K562 (cell line): ENCODE measurements at regions not wholly inside any gene's neighbourhood (a gene's known extent, or its start where the extent isn't known, plus 50 kb on each side); places are given as distances from the start of the nearest gene placed in this dataset.

Source experiments
- ATAC-seq: fragments of 200-7000 bp; cut with Tn5 transposase; 3 replicates; pipeline ENCODE4 v1.9.1; 2020; ENCODE audit warnings: moderate library complexity
- BruUV-seq: library from RNA; stranded (reverse); fragments of 400-500 nt; replicated peaks from 2 replicates; lab custom pipeline; 2021; lab: Mats Ljungman, UMichigan
- CTCF ChIA-PET: fragments of 300-600 bp; formaldehyde crosslinking; extraction: SDS; loops from one replicate; lab custom pipeline; 2021; ENCODE audit warnings: low intra/inter-chr PET ratio; lab: Yijun Ruan, JAX
- POLR2A ChIA-PET: fragments of 300-600, 350-650 bp; sonication (Branson Sonifier 250); formaldehyde crosslinking; extraction: SDS; loops from one replicate; lab custom pipeline; 2021; ENCODE audit warnings: antibody characterized with exemption, inconsistent platforms; lab: Yijun Ruan, JAX
- DNase-seq, 4 experiments: peaks; one replicate each; pipeline versions ENCODE4 v3.0.0 to v3.0.0-alpha.2; 2011 to 2018; ENCODE audit warnings: low spot score in 3 of 4, mixed read lengths in 3 of 4; ENCODE audit errors: extremely low read depth in 1 of 4
- FAIRE-seq: peaks from 2 replicates; lab custom pipeline; 2011; peaks lifted over from hg19 to GRCh38; lab: Jason Lieb, UNC
- H2AFZ ChIP-seq: 2 replicates; pipeline ENCODE4 v1.6.0; 2011; ENCODE audit warnings: low read depth, low read length, control low read depth, inconsistent platforms
- H3K27ac ChIP-seq: fragments of 200-600 bp; 3 replicates; pipeline ENCODE4 v1.8.0; 2011; ENCODE audit warnings: low read depth, mild to moderate bottlenecking, control low read depth, inconsistent platforms, low read length, moderate library complexity, mixed read lengths; ENCODE audit errors: extremely low read depth
- H3K27me3 ChIP-seq, 2 experiments: fragments of 300-600 bp in 1 of 2; 2 replicates in 1 of 2; 3 replicates in 1 of 2; pipeline versions ENCODE4 v1.6.0 to v1.8.0; 2011; ENCODE audit warnings: inconsistent platforms in 2 of 2, low read length in 2 of 2, mild to moderate bottlenecking in 1 of 2, mixed read lengths in 1 of 2, moderate library complexity in 1 of 2; ENCODE audit not compliant: control insufficient read depth in 2 of 2, insufficient read depth in 2 of 2
- H3K36me3 ChIP-seq: fragments of 300-600 bp; 3 replicates; pipeline ENCODE4 v1.8.0; 2011; ENCODE audit warnings: mild to moderate bottlenecking, low read length, inconsistent platforms; ENCODE audit not compliant: control insufficient read depth, insufficient read depth
- H3K4me1 ChIP-seq, 2 experiments: fragments of 200-600 bp in 1 of 2; replicated peaks in 1 of 2; 2 replicates in 1 of 2; 3 replicates in 1 of 2; pipeline versions ENCODE4 v1.5.1 to v1.8.0; 2011; ENCODE audit warnings: inconsistent platforms in 2 of 2, low read length in 2 of 2, mild to moderate bottlenecking in 1 of 2, mixed read lengths in 1 of 2, moderate library complexity in 1 of 2; ENCODE audit not compliant: control insufficient read depth in 2 of 2, insufficient read depth in 2 of 2
- H3K4me2 ChIP-seq: 2 replicates; pipeline ENCODE4 v1.6.1; 2011; ENCODE audit warnings: low read length, control low read depth, inconsistent platforms, mixed read lengths; ENCODE audit not compliant: insufficient read depth
- H3K4me3 ChIP-seq: fragments of 200-600 bp; sonication (generic), shearing (Covaris generic); 2 replicates; pipeline ENCODE4 v1.5.1; 2016; ENCODE audit warnings: control low read depth, inconsistent platforms
- H3K79me2 ChIP-seq: fragments of 200-600 bp; 3 replicates; pipeline ENCODE4 v1.8.0; 2011; ENCODE audit warnings: low read length, inconsistent platforms; ENCODE audit not compliant: control insufficient read depth, insufficient read depth
- H3K9ac ChIP-seq, 2 experiments: 2 replicates each; pipeline versions ENCODE4 v1.6.0 to v1.6.1; 2011; ENCODE audit warnings: low read depth in 2 of 2, low read length in 2 of 2, control low read depth in 1 of 2, inconsistent platforms in 1 of 2, mild to moderate bottlenecking in 1 of 2, mixed read lengths in 1 of 2; ENCODE audit not compliant: insufficient read depth in 1 of 2
- H3K9me1 ChIP-seq: one replicate; pipeline ENCODE4 v1.6.0; 2011; ENCODE audit warnings: inconsistent platforms, mild to moderate bottlenecking, low read length, moderate library complexity; ENCODE audit not compliant: control insufficient read depth, insufficient read depth
- H3K9me3 ChIP-seq: replicated peaks from 2 replicates; pipeline ENCODE4 v1.5.1; 2011; ENCODE audit warnings: low read depth, low read length, inconsistent platforms; ENCODE audit not compliant: control insufficient read depth, insufficient read depth
- H4K20me1 ChIP-seq: replicated peaks from 2 replicates; pipeline ENCODE4 v1.6.1; 2011; ENCODE audit warnings: low read length, inconsistent platforms, mixed read lengths; ENCODE audit not compliant: control insufficient read depth, insufficient read depth
- FOXO4 ChIP-seq: fragments of 450-650 bp; formaldehyde crosslinking; IDR thresholded peaks from 2 replicates; pipeline ENCODE4 v1.4.0; 2020; ENCODE audit warnings: mild to moderate bottlenecking, moderate library complexity
- HMG20A ChIP-seq: fragments of 450-650 bp; formaldehyde crosslinking; conservative IDR thresholded peaks from 2 replicates; pipeline ENCODE4 v1.4.0; 2020; ENCODE audit warnings: mild to moderate bottlenecking, mixed read lengths
- HSF4 ChIP-seq: fragments of 250-450 bp; sonication (Bioruptor Pico); IDR thresholded peaks from 2 replicates; pipeline ENCODE4 v2.1.2; 2022; ENCODE audit warnings: mild to moderate bottlenecking, moderate library complexity, borderline replicate concordance
- JUND ChIP-seq, 2 experiments: IDR thresholded peaks; 2 replicates in 1 of 2; 3 replicates in 1 of 2; pipeline ENCODE4 v1.6.1; 2011; ENCODE audit warnings: borderline replicate concordance in 2 of 2, low read depth in 2 of 2, low read length in 2 of 2, improper control_type of control experiment in 1 of 2, missing biosample characterization in 1 of 2, missing genetic modification characterization in 1 of 2, missing genetic modification reagents in 1 of 2
- KLF10 ChIP-seq: fragments of 250-450 bp; sonication (Bioruptor Pico); IDR thresholded peaks from 2 replicates; pipeline ENCODE4 v1.6.1; 2021; ENCODE audit warnings: matching md5 sums
- KLF6 ChIP-seq: fragments of 250-450 bp; sonication (Bioruptor Pico); IDR thresholded peaks from 2 replicates; pipeline ENCODE4 v1.4.0; 2020; ENCODE audit warnings: mild to moderate bottlenecking, moderate library complexity, borderline replicate concordance
- MXI1 ChIP-seq: IDR thresholded peaks from 2 replicates; pipeline ENCODE4 v1.6.1; 2011; ENCODE audit warnings: low read depth, mild to moderate bottlenecking, improper control_type of control experiment, low read length
- NFXL1 ChIP-seq: fragments of 450-650 bp; formaldehyde crosslinking; IDR thresholded peaks from 2 replicates; pipeline ENCODE4 v1.4.0; 2021; ENCODE audit warnings: mild to moderate bottlenecking
- RBFOX2 ChIP-seq: fragments of 200-400 bp; formaldehyde crosslinking; IDR thresholded peaks from 2 replicates; pipeline ENCODE4 v1.6.1; 2017; ENCODE audit warnings: low read depth, mild to moderate bottlenecking, low read length, moderate library complexity
- RBM34 ChIP-seq: fragments of 200-400 bp; formaldehyde crosslinking; IDR thresholded peaks from 2 replicates; pipeline ENCODE4 v1.6.1; 2018; ENCODE audit warnings: low read length, borderline replicate concordance; ENCODE audit not compliant: insufficient read depth
- WHSC1 ChIP-seq: IDR thresholded peaks from one replicate; pipeline ENCODE4 v1.6.1; 2012; ENCODE audit warnings: low read length, control low read depth, inconsistent platforms
- ZBTB1 ChIP-seq: sonication (generic); formaldehyde crosslinking; IDR thresholded peaks from 2 replicates; pipeline ENCODE4 v1.8.1; 2023; ENCODE audit warnings: missing genetic modification reagents, low read depth, mild to moderate bottlenecking, borderline replicate concordance
- in situ Hi-C: fragments of 300-500 bp; cut with MboI; formaldehyde crosslinking; loops from 4 replicates; pipeline ENCODE4 v1.15.0; 2018; ENCODE audit warnings: inconsistent platforms, mixed read lengths
- intact Hi-C: fragments of 100-400 bp; cut with micrococcal nuclease; formaldehyde crosslinking; loops from 2 replicates; pipeline ENCODE4 v1.14.2; 2022
- TF ChIP-seq, protein P1 (sequence below): fragments of 450-650 bp; IDR thresholded peaks from 2 replicates; pipeline ENCODE4 v1.6.1; 2017; ENCODE audit warnings: antibody characterized with exemption, mild to moderate bottlenecking
- TF ChIP-seq, protein P2 (sequence below): fragments of 450-650 bp; IDR thresholded peaks from 2 replicates; pipeline ENCODE4 v1.6.1; 2018; ENCODE audit warnings: mild to moderate bottlenecking, low read depth; ENCODE audit not compliant: partially characterized antibody
- TF ChIP-seq, protein P3 (sequence below): fragments of 250-450 bp; sonication (Bioruptor Pico); IDR thresholded peaks from 2 replicates; pipeline ENCODE4 v1.5.1; 2021; ENCODE audit warnings: mild to moderate bottlenecking

DNA sequence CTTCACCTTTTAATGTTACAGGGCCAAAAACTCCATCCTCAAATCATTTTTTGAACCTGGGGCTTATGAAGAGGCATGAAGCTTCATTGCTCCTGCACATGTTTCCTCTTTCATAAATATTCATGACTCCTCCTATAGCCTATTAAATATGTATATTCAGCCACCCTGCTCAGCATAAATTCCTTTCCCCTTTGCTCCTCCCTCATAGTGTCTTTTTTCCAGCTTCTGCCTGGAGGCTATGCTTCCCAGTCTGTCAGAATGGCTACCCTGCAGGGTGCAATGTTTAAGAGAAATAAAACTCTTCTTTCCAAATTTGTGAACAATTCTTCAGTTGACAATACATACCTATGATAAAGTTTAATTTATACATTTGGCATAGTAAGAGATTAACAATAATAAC, 1082.9 kb upstream of the CDH18 start:
- peaks cover 3% of the 10 kb centered on the region for H3K9me3 ChIP-seq
- POLR2A ChIA-PET, result no interaction called here
- CTCF ChIA-PET, result no interaction called here
- TF ChIP-seq MXI1, result no peak
- no peak for TF ChIP-seq ZBTB1 (CRISPR knock-in tag)
- TF ChIP-seq, protein P1, sequence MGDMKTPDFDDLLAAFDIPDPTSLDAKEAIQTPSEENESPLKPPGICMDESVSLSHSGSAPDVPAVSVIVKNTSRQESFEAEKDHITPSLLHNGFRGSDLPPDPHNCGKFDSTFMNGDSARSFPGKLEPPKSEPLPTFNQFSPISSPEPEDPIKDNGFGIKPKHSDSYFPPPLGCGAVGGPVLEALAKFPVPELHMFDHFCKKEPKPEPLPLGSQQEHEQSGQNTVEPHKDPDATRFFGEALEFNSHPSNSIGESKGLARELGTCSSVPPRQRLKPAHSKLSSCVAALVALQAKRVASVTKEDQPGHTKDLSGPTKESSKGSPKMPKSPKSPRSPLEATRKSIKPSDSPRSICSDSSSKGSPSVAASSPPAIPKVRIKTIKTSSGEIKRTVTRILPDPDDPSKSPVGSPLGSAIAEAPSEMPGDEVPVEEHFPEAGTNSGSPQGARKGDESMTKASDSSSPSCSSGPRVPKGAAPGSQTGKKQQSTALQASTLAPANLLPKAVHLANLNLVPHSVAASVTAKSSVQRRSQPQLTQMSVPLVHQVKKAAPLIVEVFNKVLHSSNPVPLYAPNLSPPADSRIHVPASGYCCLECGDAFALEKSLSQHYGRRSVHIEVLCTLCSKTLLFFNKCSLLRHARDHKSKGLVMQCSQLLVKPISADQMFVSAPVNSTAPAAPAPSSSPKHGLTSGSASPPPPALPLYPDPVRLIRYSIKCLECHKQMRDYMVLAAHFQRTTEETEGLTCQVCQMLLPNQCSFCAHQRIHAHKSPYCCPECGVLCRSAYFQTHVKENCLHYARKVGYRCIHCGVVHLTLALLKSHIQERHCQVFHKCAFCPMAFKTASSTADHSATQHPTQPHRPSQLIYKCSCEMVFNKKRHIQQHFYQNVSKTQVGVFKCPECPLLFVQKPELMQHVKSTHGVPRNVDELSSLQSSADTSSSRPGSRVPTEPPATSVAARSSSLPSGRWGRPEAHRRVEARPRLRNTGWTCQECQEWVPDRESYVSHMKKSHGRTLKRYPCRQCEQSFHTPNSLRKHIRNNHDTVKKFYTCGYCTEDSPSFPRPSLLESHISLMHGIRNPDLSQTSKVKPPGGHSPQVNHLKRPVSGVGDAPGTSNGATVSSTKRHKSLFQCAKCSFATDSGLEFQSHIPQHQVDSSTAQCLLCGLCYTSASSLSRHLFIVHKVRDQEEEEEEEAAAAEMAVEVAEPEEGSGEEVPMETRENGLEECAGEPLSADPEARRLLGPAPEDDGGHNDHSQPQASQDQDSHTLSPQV, result no peak
- TF ChIP-seq KLF6 (CRISPR knock-in tag), result no peak
- TF ChIP-seq JUND (IDR thresholded peaks at IDR 0.05; ENCODE audit: borderline replicate concordance, low read depth, low read length), result no peak
- TF ChIP-seq JUND (tag; IDR thresholded peaks at IDR 0.05; ENCODE audit: borderline replicate concordance, low read depth, low read length), result no peak
- no peak for TF ChIP-seq RBM34
- TF ChIP-seq, protein P2, sequence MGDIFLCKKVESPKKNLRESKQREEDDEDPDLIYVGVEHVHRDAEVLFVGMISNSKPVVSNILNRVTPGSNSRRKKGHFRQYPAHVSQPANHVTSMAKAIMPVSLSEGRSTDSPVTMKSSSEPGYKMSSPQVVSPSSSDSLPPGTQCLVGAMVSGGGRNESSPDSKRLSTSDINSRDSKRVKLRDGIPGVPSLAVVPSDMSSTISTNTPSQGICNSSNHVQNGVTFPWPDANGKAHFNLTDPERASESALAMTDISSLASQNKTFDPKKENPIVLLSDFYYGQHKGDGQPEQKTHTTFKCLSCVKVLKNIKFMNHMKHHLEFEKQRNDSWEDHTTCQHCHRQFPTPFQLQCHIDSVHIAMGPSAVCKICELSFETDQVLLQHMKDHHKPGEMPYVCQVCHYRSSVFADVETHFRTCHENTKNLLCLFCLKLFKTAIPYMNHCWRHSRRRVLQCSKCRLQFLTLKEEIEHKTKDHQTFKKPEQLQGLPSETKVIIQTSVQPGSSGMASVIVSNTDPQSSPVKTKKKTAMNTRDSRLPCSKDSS, result no peak
- no peak for TF ChIP-seq KLF10 (CRISPR knock-in tag)
- TF ChIP-seq RBFOX2, result no peak
- TF ChIP-seq FOXO4 (CRISPR knock-in tag), result no peak
- TF ChIP-seq HMG20A, result no peak
- no peak for TF ChIP-seq NFXL1 (CRISPR knock-in tag)
- TF ChIP-seq WHSC1, result no peak
- TF ChIP-seq HSF4 (CRISPR knock-in tag), result no peak
- TF ChIP-seq, protein P3, sequence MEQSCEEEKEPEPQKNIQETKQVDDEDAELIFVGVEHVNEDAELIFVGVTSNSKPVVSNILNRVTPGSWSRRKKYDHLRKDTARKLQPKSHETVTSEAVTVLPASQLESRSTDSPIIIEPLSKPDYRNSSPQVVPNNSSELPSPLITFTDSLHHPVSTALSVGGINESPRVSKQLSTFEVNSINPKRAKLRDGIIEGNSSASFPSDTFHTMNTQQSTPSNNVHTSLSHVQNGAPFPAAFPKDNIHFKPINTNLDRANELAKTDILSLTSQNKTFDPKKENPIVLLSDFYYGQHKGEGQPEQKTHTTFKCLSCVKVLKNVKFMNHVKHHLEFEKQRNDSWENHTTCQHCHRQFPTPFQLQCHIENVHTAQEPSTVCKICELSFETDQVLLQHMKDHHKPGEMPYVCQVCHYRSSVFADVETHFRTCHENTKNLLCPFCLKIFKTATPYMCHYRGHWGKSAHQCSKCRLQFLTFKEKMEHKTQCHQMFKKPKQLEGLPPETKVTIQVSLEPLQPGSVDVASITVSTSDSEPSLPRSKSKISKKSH (CRISPR knock-in tag), result no peak
- TF ChIP-seq, all 486 proteins: peak for 0
- H3K27ac ChIP-seq, result no peak overlapping the region
- DNase-seq (no peak), ATAC-seq (no peak), FAIRE-seq (no peak)
- H3K4me3 ChIP-seq, result no peak overlapping the region
- no peaks in the 10 kb centered on the region for H3K9me1 ChIP-seq
- in situ Hi-C loops, result no loop called here
- H3K4me1 ChIP-seq, result no peaks in the 10 kb centered on the region
- no peaks in the 10 kb centered on the region for H4K20me1 ChIP-seq
- H3K4me2 ChIP-seq, result no peak overlapping the region
- H2AFZ ChIP-seq, result no peak overlapping the region
- no TSS peak for BruUV-seq
- intact Hi-C loops, result no loop called here
- H3K27me3 ChIP-seq, result no peaks in the 10 kb centered on the region
- no peak overlapping the region for H3K9ac ChIP-seq
- H3K79me2 ChIP-seq, result no peaks in the 10 kb centered on the region
- no peaks in the 10 kb centered on the region for H3K36me3 ChIP-seq
